ENCODE measurements at regions not wholly inside any gene's neighbourhood (a gene's known extent, or its start where the extent isn't known, plus 50 kb on each side); places are given as distances from the start of the nearest gene placed in this dataset.

GRCh38 chr3:148642616-148643015 is 55.1 kb upstream of the AGTR1 start:
- TF ChIP-seq REST (IDR thresholded peaks at IDR 0.05; ENCODE audit: low read depth), result no peak
- TF ChIP-seq ZBTB7A (IDR thresholded peaks at IDR 0.05; ENCODE audit: low read depth), result no peak

GRCh38 chr3:148643389-148643840 is 54.3 kb upstream of the AGTR1 start:
- TF ChIP-seq FOXM1 (IDR thresholded peaks at IDR 0.05; ENCODE audit: borderline replicate concordance, low read depth), result no peak
- TF ChIP-seq EGR1 (IDR thresholded peaks at IDR 0.05), result no peak
- no peak for TF ChIP-seq TAF1 (IDR thresholded peaks at IDR 0.05; ENCODE audit: low read depth)
- no peak for TF ChIP-seq TCF12 (IDR thresholded peaks at IDR 0.05; ENCODE audit: low read depth)
- TF ChIP-seq TEAD4 (IDR thresholded peaks at IDR 0.05), result no peak
- TF ChIP-seq RAD21 (IDR thresholded peaks at IDR 0.05; ENCODE audit: low read depth), result no peak
- no peak for TF ChIP-seq CEBPB (IDR thresholded peaks at IDR 0.05)
- TF ChIP-seq MAX (IDR thresholded peaks at IDR 0.05), result no peak
- no peak for TF ChIP-seq NFIC (IDR thresholded peaks at IDR 0.05)
- no peak for TF ChIP-seq CREB1 (IDR thresholded peaks at IDR 0.05; ENCODE audit: low read depth)
- no peak for TF ChIP-seq EP300 (IDR thresholded peaks at IDR 0.05; ENCODE audit: borderline replicate concordance)

- TF ChIP-seq REST (IDR thresholded peaks at IDR 0.05; ENCODE audit: low read depth) (no peak), CREB1 (IDR thresholded peaks at IDR 0.05; ENCODE audit: low read depth) (no peak), EP300 (IDR thresholded peaks at IDR 0.05; ENCODE audit: borderline replicate concordance) (no peak), USF1 (IDR thresholded peaks at IDR 0.05) (no peak), TEAD4 (IDR thresholded peaks at IDR 0.05) (no peak), TAF1 (IDR thresholded peaks at IDR 0.05; ENCODE audit: low read depth) (no peak), YY1 (IDR thresholded peaks at IDR 0.05; ENCODE audit: low read depth) (no peak), CEBPB (IDR thresholded peaks at IDR 0.05) (no peak), MAX (IDR thresholded peaks at IDR 0.05) (no peak), NFIC (IDR thresholded peaks at IDR 0.05) (no peak), RAD21 (IDR thresholded peaks at IDR 0.05; ENCODE audit: low read depth) (no peak), TCF12 (IDR thresholded peaks at IDR 0.05; ENCODE audit: low read depth) (no peak), FOXM1 (IDR thresholded peaks at IDR 0.05; ENCODE audit: borderline replicate concordance, low read depth) (no peak), ZBTB7A (IDR thresholded peaks at IDR 0.05; ENCODE audit: low read depth) (no peak), EGR1 (IDR thresholded peaks at IDR 0.05) (no peak)
These were observed 51.5 kb upstream of the AGTR1 start for GRCh38 chr3:148646126-148646665.
